ENCODE measurements at regions not wholly inside any gene's neighbourhood (a gene's known extent, or its start where the extent isn't known, plus 50 kb on each side); places are given as distances from the start of the nearest gene placed in this dataset.

DNA sequence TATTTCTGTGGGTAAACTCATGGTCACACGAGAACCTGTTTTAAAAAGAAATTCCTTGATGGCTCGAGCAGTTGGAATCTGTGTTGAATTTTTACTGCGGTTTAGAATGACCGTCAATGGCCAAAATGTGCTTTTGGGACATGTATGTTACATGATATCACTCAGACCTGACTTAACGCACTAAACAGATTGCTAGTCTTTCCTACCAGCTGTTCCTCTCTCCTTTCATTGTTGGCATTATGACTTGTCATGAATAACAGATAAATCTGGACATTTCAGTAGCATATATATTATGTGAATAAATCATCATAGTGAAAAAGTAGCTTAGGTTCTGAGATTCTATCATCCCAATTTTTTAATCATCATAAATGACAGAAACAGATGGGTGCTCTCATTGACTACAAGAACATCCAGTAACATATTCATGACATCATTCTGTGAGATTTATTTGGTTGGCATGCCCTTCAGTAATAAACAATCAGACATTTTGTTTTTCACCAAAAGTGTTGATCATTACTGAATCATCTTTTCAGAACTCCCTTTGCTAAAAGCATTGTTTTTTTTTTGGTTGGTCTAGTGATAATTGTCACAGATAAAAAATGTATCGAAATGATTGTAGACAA, 57.9 kb upstream of the NAV3 start:
- TF ChIP-seq, protein P1, sequence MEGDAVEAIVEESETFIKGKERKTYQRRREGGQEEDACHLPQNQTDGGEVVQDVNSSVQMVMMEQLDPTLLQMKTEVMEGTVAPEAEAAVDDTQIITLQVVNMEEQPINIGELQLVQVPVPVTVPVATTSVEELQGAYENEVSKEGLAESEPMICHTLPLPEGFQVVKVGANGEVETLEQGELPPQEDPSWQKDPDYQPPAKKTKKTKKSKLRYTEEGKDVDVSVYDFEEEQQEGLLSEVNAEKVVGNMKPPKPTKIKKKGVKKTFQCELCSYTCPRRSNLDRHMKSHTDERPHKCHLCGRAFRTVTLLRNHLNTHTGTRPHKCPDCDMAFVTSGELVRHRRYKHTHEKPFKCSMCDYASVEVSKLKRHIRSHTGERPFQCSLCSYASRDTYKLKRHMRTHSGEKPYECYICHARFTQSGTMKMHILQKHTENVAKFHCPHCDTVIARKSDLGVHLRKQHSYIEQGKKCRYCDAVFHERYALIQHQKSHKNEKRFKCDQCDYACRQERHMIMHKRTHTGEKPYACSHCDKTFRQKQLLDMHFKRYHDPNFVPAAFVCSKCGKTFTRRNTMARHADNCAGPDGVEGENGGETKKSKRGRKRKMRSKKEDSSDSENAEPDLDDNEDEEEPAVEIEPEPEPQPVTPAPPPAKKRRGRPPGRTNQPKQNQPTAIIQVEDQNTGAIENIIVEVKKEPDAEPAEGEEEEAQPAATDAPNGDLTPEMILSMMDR (IDR thresholded peaks at IDR 0.05; ENCODE audit: poor library complexity) = no peak
- TF ChIP-seq EZH2phosphoT487 (IDR thresholded peaks at IDR 0.05; ENCODE audit: low read depth, severe bottlenecking, unreplicated experiment) = no peak
